ENCODE measurements at regions not wholly inside any gene's neighbourhood (a gene's known extent, or its start where the extent isn't known, plus 50 kb on each side); places are given as distances from the start of the nearest gene placed in this dataset.

DNA sequence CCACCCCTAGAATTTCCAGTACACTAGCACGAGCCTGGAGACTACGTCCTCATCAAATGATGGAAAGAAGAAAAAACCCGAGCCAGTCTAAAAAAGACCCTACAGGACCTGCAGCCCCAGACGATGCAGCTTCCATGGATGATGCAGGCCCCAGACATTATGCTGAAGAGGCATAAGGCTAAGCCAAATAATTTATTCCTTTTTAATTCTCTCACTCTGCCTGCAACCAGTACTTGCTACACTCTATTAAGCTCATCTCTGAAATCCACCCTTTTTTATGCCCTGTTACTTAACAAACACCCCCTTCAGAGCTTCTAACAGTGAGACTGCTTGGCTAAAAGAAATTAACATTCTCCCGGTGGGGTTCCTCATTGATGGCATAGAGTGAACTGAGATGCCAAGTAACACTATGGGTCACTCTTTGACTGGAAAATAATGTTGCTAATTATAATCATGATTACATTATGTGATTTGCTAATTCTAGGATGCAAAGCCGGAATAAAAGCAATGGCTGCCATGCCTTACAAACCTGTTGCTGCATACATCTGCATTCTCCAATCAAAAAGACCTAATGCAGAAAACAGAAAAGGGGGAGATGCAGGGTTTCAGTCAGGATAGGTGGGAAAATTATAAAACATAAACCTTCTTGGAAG, 1462.4 kb downstream of the UQCRFS1 start:
- TF ChIP-seq, protein P1, sequence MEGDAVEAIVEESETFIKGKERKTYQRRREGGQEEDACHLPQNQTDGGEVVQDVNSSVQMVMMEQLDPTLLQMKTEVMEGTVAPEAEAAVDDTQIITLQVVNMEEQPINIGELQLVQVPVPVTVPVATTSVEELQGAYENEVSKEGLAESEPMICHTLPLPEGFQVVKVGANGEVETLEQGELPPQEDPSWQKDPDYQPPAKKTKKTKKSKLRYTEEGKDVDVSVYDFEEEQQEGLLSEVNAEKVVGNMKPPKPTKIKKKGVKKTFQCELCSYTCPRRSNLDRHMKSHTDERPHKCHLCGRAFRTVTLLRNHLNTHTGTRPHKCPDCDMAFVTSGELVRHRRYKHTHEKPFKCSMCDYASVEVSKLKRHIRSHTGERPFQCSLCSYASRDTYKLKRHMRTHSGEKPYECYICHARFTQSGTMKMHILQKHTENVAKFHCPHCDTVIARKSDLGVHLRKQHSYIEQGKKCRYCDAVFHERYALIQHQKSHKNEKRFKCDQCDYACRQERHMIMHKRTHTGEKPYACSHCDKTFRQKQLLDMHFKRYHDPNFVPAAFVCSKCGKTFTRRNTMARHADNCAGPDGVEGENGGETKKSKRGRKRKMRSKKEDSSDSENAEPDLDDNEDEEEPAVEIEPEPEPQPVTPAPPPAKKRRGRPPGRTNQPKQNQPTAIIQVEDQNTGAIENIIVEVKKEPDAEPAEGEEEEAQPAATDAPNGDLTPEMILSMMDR (conservative IDR thresholded peaks at IDR 0.05; ENCODE audit: low read depth, low read length), result no peak
- TF ChIP-seq EZH2 (IDR thresholded peaks at IDR 0.05; ENCODE audit: borderline replicate concordance, low read depth, low read length, poor library complexity, severe bottlenecking), result no peak
